Dedifferentiated amniotic fluid mesenchymal stem cell (primary cell): ENCODE measurements at regions not wholly inside any gene's neighbourhood (a gene's known extent, or its start where the extent isn't known, plus 50 kb on each side); places are given as distances from the start of the nearest gene placed in this dataset.

Experiments
- DNase-seq: peaks from one replicate; pipeline ENCODE4 v3.0.0-alpha.2; 2016; ENCODE audit errors: extremely low spot score

DNA sequence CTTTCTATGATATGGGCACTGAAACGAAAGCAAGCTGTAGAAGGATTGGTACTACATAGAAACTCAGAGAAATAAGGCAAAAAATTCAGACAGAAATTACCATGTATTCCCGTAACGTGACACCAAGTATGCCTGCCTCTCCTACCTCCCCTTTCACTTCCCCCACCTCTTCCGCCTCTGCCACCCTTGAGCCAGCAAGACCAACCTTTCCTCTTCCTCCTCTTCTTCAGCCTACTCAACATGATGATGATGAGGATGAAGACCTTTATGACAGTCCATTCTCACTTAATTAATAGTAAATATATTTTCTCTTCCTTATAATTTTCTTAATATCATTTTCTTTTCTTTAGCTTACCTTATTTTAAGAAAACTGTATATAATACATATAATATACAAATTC lies 188.1 kb upstream of the VGLL2 start:
- DNase-seq: no peak

DNA sequence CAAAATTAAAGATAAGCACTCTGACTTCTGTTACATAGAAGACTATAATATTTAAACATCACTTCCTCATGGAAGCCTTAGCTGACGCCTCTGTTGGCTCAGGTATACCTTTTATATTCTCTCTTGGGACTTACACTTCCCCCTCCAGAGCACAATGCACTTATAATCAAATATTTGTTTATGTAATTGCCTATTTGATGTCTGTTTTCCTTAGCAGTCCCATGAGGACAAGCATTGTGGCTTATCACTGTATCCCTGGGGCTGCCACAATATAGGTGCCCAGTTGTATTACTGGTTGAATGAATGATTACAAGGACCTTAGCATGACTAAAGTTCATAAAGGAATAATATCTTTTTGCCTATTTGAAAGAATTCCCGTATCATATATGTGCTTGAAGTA lies 186.7 kb upstream of the VGLL2 start:
- no peak for DNase-seq

DNA sequence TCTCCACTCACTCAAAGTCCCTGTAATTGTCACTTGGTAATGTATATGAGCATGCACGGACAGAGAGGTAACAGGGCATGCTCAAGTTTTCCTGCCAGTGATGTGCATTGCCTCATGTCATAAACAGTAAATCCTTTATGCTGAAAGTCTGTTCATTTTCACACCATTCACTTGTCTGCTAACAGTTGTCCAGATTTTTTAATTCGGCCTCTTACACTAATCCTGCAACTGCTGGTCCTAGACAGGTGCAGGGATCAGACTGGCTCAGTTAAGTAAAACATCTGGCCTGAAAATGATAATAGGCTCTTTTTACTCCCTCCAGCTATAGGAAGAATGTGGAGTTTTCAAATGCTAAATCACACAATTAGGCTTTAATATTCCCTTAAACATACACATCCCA lies 185.4 kb upstream of the VGLL2 start:
- no peak for DNase-seq

GRCh38 chr6:117089604-117090003 lies 175.8 kb upstream of the VGLL2 start:
- DNase-seq: no peak

DNA sequence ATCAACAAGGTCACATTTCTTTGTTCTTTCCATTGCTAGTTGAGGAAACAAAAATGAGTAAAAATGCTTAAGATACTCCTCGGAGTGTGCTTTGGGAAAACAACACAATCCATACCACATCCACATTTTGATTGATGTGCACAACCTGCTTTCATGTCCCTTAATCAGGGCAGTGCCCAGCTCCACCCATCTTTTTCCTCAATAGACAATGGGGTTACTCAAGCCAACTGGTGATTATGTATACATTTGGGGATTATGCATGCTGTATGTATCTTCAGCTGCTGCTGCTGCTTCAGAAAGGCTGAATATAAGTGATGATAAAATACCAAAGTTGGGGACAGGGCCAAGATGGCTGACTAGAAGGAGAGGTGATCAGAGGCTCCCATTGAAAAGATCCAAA lies 155.2 kb upstream of the VGLL2 start:
- DNase-seq: no peak

DNA sequence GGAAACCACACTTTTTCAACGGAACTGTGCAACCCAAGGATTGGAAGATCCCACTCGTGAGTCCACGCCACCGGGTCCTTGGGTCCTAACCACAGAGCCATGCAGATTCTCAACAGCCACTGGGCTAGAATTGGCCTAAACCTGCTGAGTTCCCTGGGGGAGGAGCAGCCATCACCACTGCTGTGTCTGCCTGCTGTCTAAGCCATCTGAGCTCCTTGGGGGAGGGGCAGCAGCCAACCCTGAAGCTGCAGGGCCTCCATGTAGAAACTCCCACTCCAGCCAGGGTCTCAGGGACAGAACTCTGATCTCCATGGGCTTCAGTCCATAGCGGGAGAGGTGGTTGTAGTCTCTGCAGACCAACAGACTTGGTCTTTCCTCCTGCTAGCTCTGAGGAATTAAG lies 154.6 kb upstream of the VGLL2 start:
- DNase-seq: no peak

GRCh38 chr6:117117652-117118051 lies 147.7 kb upstream of the VGLL2 start:
- no peak for DNase-seq

DNA sequence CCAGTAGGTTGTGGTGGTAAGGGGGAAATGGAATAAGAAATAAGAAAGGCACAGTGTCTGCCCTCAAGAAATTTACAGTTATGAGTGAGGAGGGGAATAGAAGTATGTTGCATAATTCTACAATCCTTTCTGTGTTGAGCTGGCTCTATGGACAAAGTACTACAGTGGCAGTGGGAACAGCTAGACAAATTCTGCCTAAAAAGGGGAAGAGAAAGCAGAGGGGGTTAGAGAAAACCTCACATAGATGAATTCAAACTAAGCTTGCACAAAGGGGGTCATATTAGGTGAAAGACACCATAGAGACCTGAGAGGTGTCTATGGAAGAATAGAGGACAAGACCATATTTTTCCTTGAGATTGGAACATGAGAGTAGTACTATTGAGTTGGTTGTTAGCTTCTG lies 146.9 kb upstream of the VGLL2 start:
- DNase-seq: no peak

DNA sequence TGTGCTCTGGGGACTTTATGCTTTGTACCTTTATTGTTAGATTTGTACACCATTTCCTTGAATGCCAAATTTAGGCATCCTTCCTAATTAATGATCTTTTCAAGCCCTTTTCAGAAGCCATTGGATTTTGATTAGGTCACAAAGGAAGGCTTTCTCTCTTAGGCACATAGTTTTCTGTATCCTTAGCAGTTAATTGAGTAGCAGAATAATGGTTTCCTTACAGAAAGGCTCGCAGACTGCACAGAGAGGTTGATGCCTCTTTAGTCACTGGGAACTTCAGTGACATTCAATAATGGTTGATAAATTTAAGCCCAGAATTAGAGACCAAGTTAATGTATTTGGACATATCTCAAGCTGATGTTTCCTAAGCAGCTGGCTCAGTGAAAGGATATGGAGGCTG lies 139.1 kb upstream of the VGLL2 start:
- no peak for DNase-seq

GRCh38 chr6:117128052-117128451 lies 137.3 kb upstream of the VGLL2 start:
- DNase-seq: no peak

DNA sequence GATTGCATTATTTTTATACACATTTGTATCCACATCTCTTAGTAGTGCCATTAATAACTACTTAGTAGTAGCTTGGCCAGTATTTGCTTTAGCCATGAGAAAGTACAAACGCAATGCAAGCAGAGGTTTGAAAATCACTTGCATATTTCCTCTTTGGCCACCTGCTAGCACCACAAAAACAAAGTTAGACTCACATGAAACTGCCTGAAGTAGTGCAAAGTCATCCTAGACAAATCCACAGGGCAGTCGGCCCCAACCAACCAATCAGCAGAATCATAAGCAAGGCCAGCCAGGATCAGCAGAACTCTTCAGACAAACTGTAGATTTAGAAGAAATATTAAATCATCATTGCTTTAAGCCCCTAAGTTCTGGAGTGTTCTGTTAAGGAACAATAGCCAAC lies 135.2 kb upstream of the VGLL2 start:
- DNase-seq: no peak

DNA sequence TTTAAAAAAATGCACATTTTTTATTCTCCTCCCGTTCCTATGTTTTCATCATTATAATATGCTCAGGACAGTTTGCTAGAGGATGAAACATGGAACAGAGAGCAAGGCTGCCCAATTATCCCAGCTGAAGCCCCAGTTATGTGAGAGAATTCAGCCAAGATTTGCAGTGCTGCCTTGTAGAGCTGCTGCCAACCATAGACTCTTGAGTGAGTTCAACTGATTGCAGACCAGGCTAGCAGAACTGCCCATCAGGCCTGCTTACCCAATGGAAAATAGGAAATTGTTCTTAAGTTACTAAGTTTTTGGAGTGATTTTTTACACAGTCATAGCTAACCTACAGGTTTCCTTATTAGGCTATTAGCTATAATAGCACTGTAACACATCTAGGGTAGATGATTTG lies 128.7 kb upstream of the VGLL2 start:
- DNase-seq: no peak

GRCh38 chr6:117137711-117138110 lies 127.6 kb upstream of the VGLL2 start:
- DNase-seq: no peak

DNA sequence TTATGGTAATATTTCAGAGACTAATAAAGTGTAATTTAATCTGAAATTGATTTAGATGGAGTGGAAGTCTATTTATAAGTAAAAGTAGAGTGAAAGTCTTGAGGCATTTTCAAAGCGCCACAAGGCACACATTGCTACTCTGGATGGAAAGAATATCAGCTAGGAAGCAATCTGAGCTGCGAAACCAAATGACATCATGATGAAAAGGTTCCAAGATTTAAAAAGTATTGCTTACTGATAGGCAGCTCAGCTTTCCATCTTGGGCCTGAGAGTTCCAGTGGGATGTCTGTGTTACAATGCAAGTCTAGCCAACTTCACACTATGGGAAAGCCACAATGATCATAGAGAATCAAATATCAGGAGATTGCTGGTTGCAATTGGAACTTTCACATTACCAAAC lies 126.9 kb upstream of the VGLL2 start:
- no peak for DNase-seq

DNA sequence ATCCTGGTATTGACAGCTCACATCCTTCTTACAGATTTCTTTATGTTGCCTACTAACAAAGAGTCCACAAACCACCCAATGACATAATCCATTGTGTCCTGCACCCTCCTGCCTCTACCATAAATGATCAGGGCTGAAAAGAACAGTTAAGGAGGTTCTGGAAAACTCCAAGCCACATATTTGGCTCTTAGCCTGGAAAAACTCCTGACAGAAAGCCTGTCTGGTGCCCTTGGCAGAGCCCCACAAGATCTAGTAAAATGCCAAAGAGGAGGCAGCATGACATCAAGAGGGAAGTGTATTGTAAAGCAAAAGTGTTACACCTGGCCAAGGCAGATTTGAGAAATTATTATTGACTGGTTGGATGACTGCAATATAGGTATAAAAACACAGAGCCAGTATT lies 126.4 kb upstream of the VGLL2 start:
- no peak for DNase-seq

- no peak for DNase-seq
Measured at GRCh38 chr6:117142142-117142541, 123.2 kb upstream of the VGLL2 start.

DNA sequence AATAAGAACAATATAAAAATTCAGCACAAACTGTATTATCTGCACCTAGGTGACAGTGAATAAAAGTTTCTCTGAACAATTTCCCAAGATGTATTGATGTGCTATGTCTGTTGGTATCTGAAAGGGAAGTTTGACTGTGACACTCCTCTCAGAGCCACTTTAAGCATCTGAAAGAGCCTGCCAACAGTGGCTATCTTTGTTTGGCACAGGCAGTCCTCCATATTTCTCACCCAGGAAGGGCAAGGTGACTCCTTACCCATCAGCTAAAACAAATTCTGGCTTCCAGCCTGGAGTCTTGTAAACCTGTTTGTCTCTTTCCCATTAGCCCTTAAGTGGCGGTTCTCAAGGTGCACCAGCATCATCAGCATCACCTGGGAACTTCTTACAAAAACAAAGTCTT lies 122.4 kb upstream of the VGLL2 start:
- DNase-seq: no peak

- no peak for DNase-seq
Measured at GRCh38 chr6:117143647-117144046, 121.7 kb upstream of the VGLL2 start.

- DNase-seq: no peak
Measured at GRCh38 chr6:117145940-117146339, 119.4 kb upstream of the VGLL2 start.

- DNase-seq: no peak
Measured at GRCh38 chr6:117149324-117149723, 116.0 kb upstream of the VGLL2 start.

GRCh38 chr6:117156741-117157140 lies 108.6 kb upstream of the VGLL2 start:
- no peak for DNase-seq

- DNase-seq: no peak
Measured at GRCh38 chr6:117157448-117157847, 107.9 kb upstream of the VGLL2 start.

- no peak for DNase-seq
Measured at GRCh38 chr6:117165911-117166499, 99.4 kb upstream of the VGLL2 start.

DNA sequence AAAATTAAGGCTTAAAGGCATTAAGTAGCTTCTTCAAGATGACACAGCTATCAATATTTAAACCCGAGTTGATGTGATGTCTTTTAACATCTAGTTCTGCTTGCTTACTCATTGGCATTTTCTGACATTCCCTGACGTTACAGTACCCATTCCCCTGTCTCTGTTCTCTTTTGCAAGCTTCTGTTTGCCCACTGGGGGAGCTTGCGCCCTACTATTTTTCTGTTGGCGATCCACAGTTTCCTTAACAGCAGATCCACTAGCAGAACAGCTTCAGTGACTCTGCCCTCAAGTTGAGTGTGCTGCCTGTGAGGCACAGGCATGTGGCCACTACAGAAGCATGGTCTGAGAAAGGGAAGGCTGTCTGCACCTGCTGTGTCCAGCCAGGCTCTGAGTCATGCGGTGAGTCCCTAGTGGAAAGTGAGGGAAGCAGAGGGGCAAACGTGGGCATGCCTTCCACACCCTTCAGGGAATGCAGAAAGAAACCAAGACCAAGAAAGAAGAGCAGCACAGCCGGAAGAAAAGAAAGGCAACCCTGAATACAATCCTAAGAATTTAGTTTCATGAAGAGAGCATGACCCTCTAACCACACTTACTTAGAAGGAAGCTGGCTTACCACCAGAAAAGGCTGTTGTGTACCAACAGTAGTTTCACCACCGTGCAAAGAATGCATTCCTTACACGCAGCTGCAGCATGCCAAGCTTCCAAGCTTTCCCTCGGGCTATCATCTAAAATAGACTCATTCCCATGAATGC lies 97.7 kb upstream of the VGLL2 start:
- peak; percentile 47 for DNase-seq
